Panc1 (cell line): ENCODE measurements at regions not wholly inside any gene's neighbourhood (a gene's known extent, or its start where the extent isn't known, plus 50 kb on each side); places are given as distances from the start of the nearest gene placed in this dataset.

ENCODE experiments used
- ATAC-seq: fragments of 200-7000 bp; cut with Tn5 transposase; 2 replicates; pipeline ENCODE4 v1.9.1; 2020; ENCODE audit warnings: mild to moderate bottlenecking, moderate library complexity
- BruUV-seq: library from RNA; stranded (reverse); fragments of 400-500 nt; replicated peaks from 2 replicates; lab custom pipeline; 2021; lab: Mats Ljungman, UMichigan
- CTCF ChIA-PET: fragments of 300-600 bp; sonication (Branson Sonifier 250); formaldehyde crosslinking; loops from one replicate; lab custom pipeline; 2022; ENCODE audit warnings: antibody characterized with exemption; lab: Charles Lee
- POLR2A ChIA-PET: fragments of 300-600 bp; sonication (Branson Sonifier 250); formaldehyde crosslinking; loops from one replicate; lab custom pipeline; 2022; ENCODE audit warnings: antibody characterized with exemption; lab: Charles Lee
- DNase-seq: peaks from one replicate; pipeline ENCODE4 v3.0.0-alpha.2; 2010; ENCODE audit warnings: low read depth, low spot score
- H3K27ac ChIP-seq: 2 replicates; pipeline ENCODE4 v1.5.1; 2011; ENCODE audit warnings: mild to moderate bottlenecking, low read length, inconsistent platforms
- H3K27me3 ChIP-seq: fragments of 200-500 bp; sonication (Bioruptor generic); 2 replicates; pipeline ENCODE4 v1.6.0; 2014; ENCODE audit warnings: low read length, inconsistent platforms; ENCODE audit not compliant: control insufficient read depth, insufficient read depth
- H3K36me3 ChIP-seq: fragments of 200-500 bp; sonication (Bioruptor generic); 2 replicates; pipeline ENCODE4 v1.5.1; 2014; ENCODE audit warnings: inconsistent platforms, mild to moderate bottlenecking, low read length, moderate library complexity; ENCODE audit not compliant: control insufficient read depth, insufficient read depth
- H3K4me1 ChIP-seq: 2 replicates; pipeline ENCODE4 v1.5.1; 2011; ENCODE audit warnings: inconsistent platforms, mild to moderate bottlenecking, low read length, moderate library complexity; ENCODE audit not compliant: control insufficient read depth, insufficient read depth
- H3K4me3 ChIP-seq, 2 experiments: 2 replicates each; pipeline ENCODE4 v1.5.1; 2011 to 2012; ENCODE audit warnings: low read depth in 2 of 2, low read length in 2 of 2, mild to moderate bottlenecking in 2 of 2, inconsistent platforms in 1 of 2, moderate library complexity in 1 of 2
- H3K9me3 ChIP-seq: fragments of 200-500 bp; sonication (Bioruptor generic); 2 replicates; pipeline ENCODE4 v1.5.1; 2014; ENCODE audit warnings: low read depth, mild to moderate bottlenecking, inconsistent platforms, low read length, moderate library complexity; ENCODE audit not compliant: control insufficient read depth, insufficient read depth
- POLR2AphosphoS5 ChIP-seq: IDR thresholded peaks from 2 replicates; pipeline ENCODE4 v1.6.1; 2012; ENCODE audit warnings: mild to moderate bottlenecking, low read depth, low read length, moderate library complexity
- REST ChIP-seq, 2 experiments: IDR thresholded peaks; 2 replicates each; pipeline ENCODE4 v1.6.1; 2011 to 2012; ENCODE audit warnings: low read depth in 2 of 2, control low read depth in 1 of 2, low read length in 1 of 2, mild to moderate bottlenecking in 1 of 2, moderate library complexity in 1 of 2; ENCODE audit not compliant: insufficient read depth in 1 of 2
- SIN3A ChIP-seq: IDR thresholded peaks from 2 replicates; pipeline ENCODE4 v1.6.1; 2012; ENCODE audit warnings: low read depth, mild to moderate bottlenecking, low read length, moderate library complexity, borderline replicate concordance; ENCODE audit not compliant: insufficient read depth
- TCF7L2 ChIP-seq: IDR thresholded peaks from 2 replicates; pipeline ENCODE4 v1.6.1; 2011; ENCODE audit warnings: mild to moderate bottlenecking, low read depth, low read length, inconsistent platforms
- in situ Hi-C: cut with HindIII; loops from 2 replicates; pipeline ENCODE4 v1.10.0; 2016; ENCODE audit warnings: low sequenced_read_pairs, low pct_unique_long_range_greater_than_20kb
- intact Hi-C: fragments of 100-400 bp; cut with micrococcal nuclease; formaldehyde crosslinking; loops from one replicate; pipeline ENCODE4 v1.10.0; 2022; ENCODE audit not compliant: unreplicated experiment
- TF ChIP-seq, protein P1 (sequence below): fragments of 450-650 bp; IDR thresholded peaks from 2 replicates; pipeline ENCODE4 v1.5.1; 2017; ENCODE audit warnings: mild to moderate bottlenecking

DNA sequence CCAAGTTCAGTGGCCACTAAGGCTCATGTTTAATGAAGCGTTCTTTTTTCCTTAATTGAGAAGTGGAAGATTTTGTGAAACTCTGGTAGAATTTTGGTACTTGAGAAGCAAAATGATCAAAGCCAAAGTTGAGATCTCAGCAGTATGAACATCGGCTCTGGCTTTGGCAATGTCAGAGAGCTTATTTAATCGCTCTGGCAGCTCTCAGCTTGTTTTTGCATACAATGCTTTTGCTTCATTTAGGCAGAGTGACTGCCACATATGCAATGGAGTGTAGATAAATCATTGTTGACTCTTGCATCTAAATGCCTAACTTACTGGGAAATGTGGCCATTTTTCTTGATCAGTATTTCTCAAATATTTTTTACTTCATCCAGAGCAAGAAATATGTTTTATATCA lies 135.7 kb downstream of the AASDH start:
- intact Hi-C loops (no loop called here), in situ Hi-C loops (no loop called here)
- Histone ChIP-seq H3K4me1 (no peaks in the 10 kb centered on the region), H3K36me3 (no peaks in the 10 kb centered on the region), H3K9me3 (no peaks in the 10 kb centered on the region), H3K4me3 (no peak overlapping the region), H3K27ac (no peak overlapping the region), H3K27me3 (no peaks in the 10 kb centered on the region)
- no TSS peak for BruUV-seq
- no peak for ATAC-seq
- POLR2A ChIA-PET, result no interaction called here
- CTCF ChIA-PET, result no interaction called here
- no peak for TF ChIP-seq REST (IDR thresholded peaks at IDR 0.05; ENCODE audit: insufficient read depth in 1 of 2, low read depth in 2 of 2, low read length in 1 of 2)
- DNase-seq, result no peak

GRCh38 chr4:56250776-56251175 lies 136.5 kb downstream of the AASDH start:
- no peak for DNase-seq
- Histone ChIP-seq H3K4me1 (no peaks in the 10 kb centered on the region), H3K36me3 (no peaks in the 10 kb centered on the region), H3K9me3 (no peaks in the 10 kb centered on the region), H3K27me3 (no peaks in the 10 kb centered on the region), H3K27ac (no peak overlapping the region), H3K4me3 (no peak overlapping the region)
- in situ Hi-C loops (no loop called here), intact Hi-C loops (no loop called here)
- BruUV-seq, result no TSS peak
- ChIA-PET POLR2A (no interaction called here), CTCF (no interaction called here)
- no peak for ATAC-seq
- TF ChIP-seq POLR2AphosphoS5, result no peak
- TF ChIP-seq REST (IDR thresholded peaks at IDR 0.05; ENCODE audit: insufficient read depth in 1 of 2, low read depth in 2 of 2, low read length in 1 of 2), result no peak
- no peak for TF ChIP-seq TCF7L2
- no peak for TF ChIP-seq SIN3A

DNA sequence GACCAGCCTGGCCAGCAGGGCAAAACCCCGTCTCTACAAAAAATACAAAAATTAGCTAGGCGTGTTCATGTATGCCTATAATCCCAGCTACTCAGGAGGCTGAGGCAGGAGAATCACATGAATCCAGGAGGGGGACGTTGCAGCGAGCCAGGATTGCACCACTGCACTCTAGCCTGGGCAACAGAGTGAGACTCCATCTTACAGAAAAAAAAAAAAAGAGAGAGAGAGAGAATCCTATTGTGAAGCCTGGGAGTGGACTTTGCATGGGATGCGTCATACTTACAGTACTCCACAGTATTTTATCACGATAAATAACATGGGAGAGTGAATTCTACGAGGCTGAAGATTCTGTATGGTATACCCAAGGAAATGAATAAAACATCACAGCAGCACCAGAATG lies 139.6 kb downstream of the AASDH start:
- ChIA-PET CTCF (no interaction called here), POLR2A (no interaction called here)
- TF ChIP-seq POLR2AphosphoS5 (no peak), TCF7L2 (no peak), REST (IDR thresholded peaks at IDR 0.05; ENCODE audit: insufficient read depth in 1 of 2, low read depth in 2 of 2, low read length in 1 of 2) (no peak), SIN3A (no peak)
- TF ChIP-seq, protein P1, sequence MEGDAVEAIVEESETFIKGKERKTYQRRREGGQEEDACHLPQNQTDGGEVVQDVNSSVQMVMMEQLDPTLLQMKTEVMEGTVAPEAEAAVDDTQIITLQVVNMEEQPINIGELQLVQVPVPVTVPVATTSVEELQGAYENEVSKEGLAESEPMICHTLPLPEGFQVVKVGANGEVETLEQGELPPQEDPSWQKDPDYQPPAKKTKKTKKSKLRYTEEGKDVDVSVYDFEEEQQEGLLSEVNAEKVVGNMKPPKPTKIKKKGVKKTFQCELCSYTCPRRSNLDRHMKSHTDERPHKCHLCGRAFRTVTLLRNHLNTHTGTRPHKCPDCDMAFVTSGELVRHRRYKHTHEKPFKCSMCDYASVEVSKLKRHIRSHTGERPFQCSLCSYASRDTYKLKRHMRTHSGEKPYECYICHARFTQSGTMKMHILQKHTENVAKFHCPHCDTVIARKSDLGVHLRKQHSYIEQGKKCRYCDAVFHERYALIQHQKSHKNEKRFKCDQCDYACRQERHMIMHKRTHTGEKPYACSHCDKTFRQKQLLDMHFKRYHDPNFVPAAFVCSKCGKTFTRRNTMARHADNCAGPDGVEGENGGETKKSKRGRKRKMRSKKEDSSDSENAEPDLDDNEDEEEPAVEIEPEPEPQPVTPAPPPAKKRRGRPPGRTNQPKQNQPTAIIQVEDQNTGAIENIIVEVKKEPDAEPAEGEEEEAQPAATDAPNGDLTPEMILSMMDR, result no peak
- H3K4me1 ChIP-seq, result no peaks in the 10 kb centered on the region
- ATAC-seq (no peak), DNase-seq (no peak)
- BruUV-seq, result no TSS peak
- no peaks in the 10 kb centered on the region for H3K9me3 ChIP-seq
- in situ Hi-C loops, result no loop called here
- no peak overlapping the region for H3K27ac ChIP-seq
- no peaks in the 10 kb centered on the region for H3K27me3 ChIP-seq
- intact Hi-C loops, result no loop called here
- no peaks in the 10 kb centered on the region for H3K36me3 ChIP-seq
- no peak overlapping the region for H3K4me3 ChIP-seq
